OCI-LY7 (cell line): ENCODE measurements at regions not wholly inside any gene's neighbourhood (a gene's known extent, or its start where the extent isn't known, plus 50 kb on each side); places are given as distances from the start of the nearest gene placed in this dataset.

Experiments
- CTCF ChIP-seq: fragments of 200-600 bp; sonication (generic); conservative IDR thresholded peaks from 2 replicates; pipeline ENCODE4 v1.5.1; 2014; ENCODE audit warnings: mild to moderate bottlenecking, antibody characterized with exemption, low read length, moderate library complexity, mixed read lengths
- EZH2phosphoT487 ChIP-seq: fragments of 200-600 bp; sonication (generic); IDR thresholded peaks from 2 replicates; pipeline ENCODE4 v1.6.1; 2018; ENCODE audit warnings: low read depth, borderline replicate concordance, mild to moderate bottlenecking, mixed run types, antibody characterized with exemption, low read length, moderate library complexity, mixed read lengths

GRCh38 chr5:77550406-77550805 lies 58.3 kb upstream of the WDR41 start:
- TF ChIP-seq CTCF (no peak), EZH2phosphoT487 (no peak)
